OCI-LY1 (cell line): ENCODE measurements at regions not wholly inside any gene's neighbourhood (a gene's known extent, or its start where the extent isn't known, plus 50 kb on each side); places are given as distances from the start of the nearest gene placed in this dataset.

Experiments
- H2AFZ ChIP-seq: fragments of 200-600 bp; sonication (generic), shearing (Covaris generic); 2 replicates; pipeline ENCODE4 v1.6.0; 2014; ENCODE audit warnings: antibody characterized with exemption, mild to moderate bottlenecking, low read length
- H3F3A ChIP-seq: fragments of 200-600 bp; sonication (generic), shearing (Covaris generic); 2 replicates; pipeline ENCODE4 v1.6.0; 2014; ENCODE audit warnings: mild to moderate bottlenecking, antibody characterized with exemption, low read length, moderate library complexity; ENCODE audit not compliant: insufficient read depth
- H3K27ac ChIP-seq: fragments of 200-600 bp; sonication (generic); 2 replicates; pipeline ENCODE4 v1.5.1; 2014; ENCODE audit warnings: low read length, mixed run types, mild to moderate bottlenecking, low read depth; ENCODE audit not compliant: poor library complexity, severe bottlenecking
- H3K27me3 ChIP-seq: fragments of 200-600 bp; sonication (generic); 2 replicates; pipeline ENCODE4 v1.6.0; 2014; ENCODE audit warnings: antibody characterized with exemption, mild to moderate bottlenecking, low read length, moderate library complexity; ENCODE audit not compliant: insufficient read depth
- H3K36me3 ChIP-seq: fragments of 200-600 bp; sonication (generic); 2 replicates; pipeline ENCODE4 v1.6.1; 2014; ENCODE audit warnings: mild to moderate bottlenecking, antibody characterized with exemption, low read length, moderate library complexity, mixed read lengths; ENCODE audit not compliant: insufficient read depth
- H3K4me1 ChIP-seq: fragments of 200-600 bp; sonication (generic); 2 replicates; pipeline ENCODE4 v1.5.1; 2014; ENCODE audit warnings: mild to moderate bottlenecking, low read length, moderate library complexity; ENCODE audit not compliant: insufficient read depth, severe bottlenecking
- H3K4me2 ChIP-seq: fragments of 200-600 bp; sonication (generic), shearing (Covaris generic); 2 replicates; pipeline ENCODE4 v1.6.1; 2014; ENCODE audit warnings: low read length
- H3K4me3 ChIP-seq: fragments of 200-600 bp; sonication (generic); 2 replicates; pipeline ENCODE4 v1.5.1; 2014; ENCODE audit warnings: low read length, low read depth, mild to moderate bottlenecking, mixed read lengths; ENCODE audit not compliant: poor library complexity, severe bottlenecking
- H3K79me2 ChIP-seq: fragments of 200-600 bp; shearing (Covaris generic); 2 replicates; pipeline ENCODE4 v1.6.1; 2016; ENCODE audit warnings: mixed run types, low read length, mixed read lengths; ENCODE audit not compliant: insufficient read depth
- H3K9ac ChIP-seq: fragments of 200-600 bp; sonication (generic), shearing (Covaris generic); 2 replicates; pipeline ENCODE4 v1.6.1; 2014; ENCODE audit warnings: mild to moderate bottlenecking, low read length, mixed read lengths
- H3K9me2 ChIP-seq: fragments of 200-600 bp; sonication (generic), shearing (Covaris generic); 2 replicates; pipeline ENCODE4 v1.6.1; 2014; ENCODE audit warnings: low read depth, mild to moderate bottlenecking, low read length, mixed read lengths
- H3K9me3 ChIP-seq: fragments of 200-600 bp; shearing (Covaris generic); 2 replicates; pipeline ENCODE4 v1.6.1; 2014; ENCODE audit warnings: low read length, mixed read lengths
- H4K20me1 ChIP-seq: fragments of 200-600 bp; sonication (generic), shearing (Covaris generic); 2 replicates; pipeline ENCODE4 v1.6.0; 2016; ENCODE audit warnings: mild to moderate bottlenecking, low read length; ENCODE audit not compliant: insufficient read depth
- EZH2 ChIP-seq: fragments of 200-600 bp; sonication (generic), shearing (Covaris generic); IDR thresholded peaks from 2 replicates; pipeline ENCODE4 v1.8.0; 2017; ENCODE audit warnings: borderline replicate concordance, mixed run types, mild to moderate bottlenecking, antibody characterized with exemption, low read length, moderate library complexity, mixed read lengths
- TF ChIP-seq, protein P1 (sequence below): fragments of 200-600 bp; sonication (generic), shearing (Covaris generic); IDR thresholded peaks from 2 replicates; pipeline ENCODE4 v1.5.1; 2017; ENCODE audit warnings: mild to moderate bottlenecking, antibody characterized with exemption, low read length, moderate library complexity, mixed read lengths

DNA sequence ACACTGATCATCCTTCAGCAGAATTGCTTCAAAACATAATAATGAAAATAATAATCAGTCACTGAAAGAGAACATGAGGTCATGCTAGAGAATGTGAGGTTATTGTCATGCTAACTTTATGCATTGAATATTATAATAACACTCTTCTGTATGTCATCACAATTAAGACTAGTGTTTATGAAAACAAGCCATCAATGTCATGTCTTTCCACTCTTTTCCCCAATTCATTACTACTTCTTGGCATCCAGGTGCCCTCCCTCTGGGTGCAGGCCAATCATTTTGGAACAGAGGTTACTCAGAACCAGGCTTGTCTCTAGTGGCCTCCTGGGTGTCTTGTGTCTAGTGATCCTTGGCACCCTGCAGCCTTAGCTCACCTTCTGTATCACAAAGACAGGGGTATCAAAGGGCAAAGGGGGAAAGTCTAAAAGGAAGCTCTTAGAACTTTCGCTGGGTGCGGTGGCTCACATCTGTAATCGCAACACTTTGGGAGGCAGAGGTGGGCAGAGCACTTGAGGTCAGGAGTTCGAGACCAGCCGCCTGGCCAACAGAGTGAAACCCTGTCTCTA, 217.6 kb upstream of the PIK3R1 start:
- H3K79me2 ChIP-seq = no peaks in the 10 kb centered on the region
- no peak overlapping the region for H3K27ac ChIP-seq
- no peaks in the 10 kb centered on the region for H3K9me3 ChIP-seq
- no peaks in the 10 kb centered on the region for H3K27me3 ChIP-seq
- H3K36me3 ChIP-seq = no peaks in the 10 kb centered on the region
- no peaks in the 10 kb centered on the region for H3F3A ChIP-seq
- H3K4me1 ChIP-seq = no peaks in the 10 kb centered on the region
- no peak overlapping the region for H3K4me3 ChIP-seq
- H3K4me2 ChIP-seq = no peak overlapping the region
- TF ChIP-seq, protein P1, sequence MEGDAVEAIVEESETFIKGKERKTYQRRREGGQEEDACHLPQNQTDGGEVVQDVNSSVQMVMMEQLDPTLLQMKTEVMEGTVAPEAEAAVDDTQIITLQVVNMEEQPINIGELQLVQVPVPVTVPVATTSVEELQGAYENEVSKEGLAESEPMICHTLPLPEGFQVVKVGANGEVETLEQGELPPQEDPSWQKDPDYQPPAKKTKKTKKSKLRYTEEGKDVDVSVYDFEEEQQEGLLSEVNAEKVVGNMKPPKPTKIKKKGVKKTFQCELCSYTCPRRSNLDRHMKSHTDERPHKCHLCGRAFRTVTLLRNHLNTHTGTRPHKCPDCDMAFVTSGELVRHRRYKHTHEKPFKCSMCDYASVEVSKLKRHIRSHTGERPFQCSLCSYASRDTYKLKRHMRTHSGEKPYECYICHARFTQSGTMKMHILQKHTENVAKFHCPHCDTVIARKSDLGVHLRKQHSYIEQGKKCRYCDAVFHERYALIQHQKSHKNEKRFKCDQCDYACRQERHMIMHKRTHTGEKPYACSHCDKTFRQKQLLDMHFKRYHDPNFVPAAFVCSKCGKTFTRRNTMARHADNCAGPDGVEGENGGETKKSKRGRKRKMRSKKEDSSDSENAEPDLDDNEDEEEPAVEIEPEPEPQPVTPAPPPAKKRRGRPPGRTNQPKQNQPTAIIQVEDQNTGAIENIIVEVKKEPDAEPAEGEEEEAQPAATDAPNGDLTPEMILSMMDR = no peak
- no peak for TF ChIP-seq EZH2
- H3K9me2 ChIP-seq = no peaks in the 10 kb centered on the region
- H3K9ac ChIP-seq = no peak overlapping the region
- no peaks in the 10 kb centered on the region for H4K20me1 ChIP-seq
- H2AFZ ChIP-seq = no peak overlapping the region

DNA sequence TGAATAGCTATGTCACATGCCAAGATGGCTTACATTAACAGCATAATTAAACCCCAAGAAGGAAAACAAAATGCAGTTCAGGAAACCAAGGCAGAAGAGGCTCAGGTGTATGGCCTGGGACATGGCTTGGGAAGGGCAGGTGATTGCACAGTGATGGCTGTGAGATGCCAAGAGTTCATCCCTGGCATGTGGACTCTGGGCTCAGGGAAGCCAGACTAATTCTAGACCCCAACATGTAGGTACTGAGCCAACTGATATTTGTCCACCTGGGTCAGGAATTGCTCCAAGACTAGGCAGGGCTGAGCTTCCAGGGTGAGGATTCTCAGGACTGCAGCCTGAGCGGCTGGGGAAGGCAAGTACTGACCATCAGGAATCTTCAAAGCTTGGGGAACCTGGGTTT, 218.4 kb upstream of the PIK3R1 start:
- Histone ChIP-seq H3K4me3 (no peak overlapping the region), H3K9ac (no peak overlapping the region), H3F3A (no peaks in the 10 kb centered on the region)

DNA sequence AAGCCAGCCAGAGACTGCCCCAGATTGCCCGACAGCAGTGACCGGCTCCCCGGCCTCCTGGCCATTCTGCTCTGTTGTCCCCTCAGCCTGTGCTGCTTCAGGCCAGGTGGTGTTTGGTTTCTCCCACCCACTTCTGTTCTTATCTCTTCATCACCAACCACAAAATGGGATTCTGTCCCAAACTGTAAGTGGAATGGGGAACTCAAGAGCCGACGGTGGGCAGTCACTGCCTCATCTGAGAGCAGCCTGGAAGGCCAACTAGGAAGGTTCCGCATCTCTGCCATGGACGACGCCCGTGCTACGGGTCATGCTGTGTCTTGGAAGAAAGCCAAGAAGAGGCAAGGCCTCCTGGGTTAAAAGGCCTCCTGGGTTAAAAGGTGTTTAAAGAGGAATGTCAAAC, 219.0 kb upstream of the PIK3R1 start:
- no peaks in the 10 kb centered on the region for H3K4me1 ChIP-seq
- no peaks in the 10 kb centered on the region for H4K20me1 ChIP-seq
- H3K9me2 ChIP-seq = no peaks in the 10 kb centered on the region
- no peaks in the 10 kb centered on the region for H3K27me3 ChIP-seq
- no peak overlapping the region for H3K4me3 ChIP-seq
- H3K4me2 ChIP-seq = no peak overlapping the region
- H3K27ac ChIP-seq = no peak overlapping the region
- H3K9me3 ChIP-seq = no peaks in the 10 kb centered on the region
- TF ChIP-seq, protein P1 = no peak
- TF ChIP-seq EZH2 = no peak
- no peak overlapping the region for H2AFZ ChIP-seq
- no peak overlapping the region for H3K9ac ChIP-seq
- H3K36me3 ChIP-seq = no peaks in the 10 kb centered on the region
- H3K79me2 ChIP-seq = no peaks in the 10 kb centered on the region
- no peaks in the 10 kb centered on the region for H3F3A ChIP-seq

More for the DNA sequence above, 218.4 kb upstream of the PIK3R1 start:
- Histone ChIP-seq H2AFZ (no peak overlapping the region), H3K27ac (no peak overlapping the region), H3K4me2 (no peak overlapping the region), H3K79me2 (no peaks in the 10 kb centered on the region), H3K9me3 (no peaks in the 10 kb centered on the region), H3K9me2 (no peaks in the 10 kb centered on the region), H3K4me1 (no peaks in the 10 kb centered on the region), H3K36me3 (no peaks in the 10 kb centered on the region), H4K20me1 (no peaks in the 10 kb centered on the region), H3K27me3 (no peaks in the 10 kb centered on the region)
- TF ChIP-seq, protein P1 = no peak
- no peak for TF ChIP-seq EZH2
